HepG2 (cell line): ENCODE measurements at regions not wholly inside any gene's neighbourhood (a gene's known extent, or its start where the extent isn't known, plus 50 kb on each side); places are given as distances from the start of the nearest gene placed in this dataset.

Experiments used
- CEBPB ChIP-seq: IDR thresholded peaks from 2 replicates; pipeline ENCODE4 v1.6.1; 2011; ENCODE audit warnings: low read depth, low read length, improper control_type of control experiment, borderline replicate concordance
- JUN ChIP-seq: sonication (generic); formaldehyde crosslinking; IDR thresholded peaks from 2 replicates; pipeline ENCODE4 v1.4.0; 2020; ENCODE audit warnings: mild to moderate bottlenecking, missing genetic modification reagents
- KDM1A ChIP-seq: IDR thresholded peaks from 2 replicates; pipeline ENCODE4 v1.6.1; 2016; ENCODE audit warnings: missing compliant biosample characterization
- PHF8 ChIP-seq: sonication (generic); formaldehyde crosslinking; IDR thresholded peaks from 2 replicates; pipeline ENCODE4 v1.5.0; 2020; ENCODE audit warnings: missing genetic modification reagents
- POLR2A ChIP-seq, 2 experiments: IDR thresholded peaks; 2 replicates each; pipeline ENCODE4 v1.6.1; 2011; ENCODE audit warnings: low read depth in 2 of 2, low read length in 2 of 2, mild to moderate bottlenecking in 1 of 2, moderate library complexity in 1 of 2; ENCODE audit not compliant: insufficient read depth in 1 of 2
- PREB ChIP-seq: sonication (generic); formaldehyde crosslinking; IDR thresholded peaks from 2 replicates; pipeline ENCODE4 v1.4.0; 2020; ENCODE audit warnings: missing genetic modification reagents
- SETDB1 ChIP-seq: sonication (generic); formaldehyde crosslinking; IDR thresholded peaks from 2 replicates; pipeline ENCODE4 v1.5.1; 2020; ENCODE audit warnings: missing genetic modification reagents, mild to moderate bottlenecking, borderline replicate concordance
- SMAD3 ChIP-seq: sonication (generic); formaldehyde crosslinking; IDR thresholded peaks from 2 replicates; pipeline ENCODE4 v1.4.0; 2020; ENCODE audit warnings: missing genetic modification reagents

- no peak for TF ChIP-seq CEBPB
- TF ChIP-seq PREB = no peak
- no peak for TF ChIP-seq KDM1A (CRISPR knock-in tag)
- TF ChIP-seq PHF8 (CRISPR knock-in tag) = no peak
- TF ChIP-seq SMAD3 = no peak
- TF ChIP-seq JUN (CRISPR knock-in tag) = no peak
- no peak for TF ChIP-seq SETDB1 (CRISPR knock-in tag)
- no peak for TF ChIP-seq POLR2A (IDR thresholded peaks at IDR 0.05; ENCODE audit: insufficient read depth in 1 of 2, low read depth in 2 of 2, low read length in 2 of 2)
These were observed 362.4 kb downstream of the CYRIA start for GRCh38 chr2:16303273-16303577.
